Activated naive CD4-positive, alpha-beta T cell treated with anti-CD3 and anti-CD28 coated beads, Interleukin-2, amount 50 U/mL, for 16 hours (primary cell): ENCODE measurements at regions not wholly inside any gene's neighbourhood (a gene's known extent, or its start where the extent isn't known, plus 50 kb on each side); places are given as distances from the start of the nearest gene placed in this dataset.
"Not testable (repeated sequence)": the region's sequence is repeated elsewhere in the genome, so short reads cannot be mapped to it uniquely, and the experiment has no call there.

Source experiments
- DNase-seq: peaks from one replicate; pipeline ENCODE4 v3.0.0-alpha.2; 2020

DNA sequence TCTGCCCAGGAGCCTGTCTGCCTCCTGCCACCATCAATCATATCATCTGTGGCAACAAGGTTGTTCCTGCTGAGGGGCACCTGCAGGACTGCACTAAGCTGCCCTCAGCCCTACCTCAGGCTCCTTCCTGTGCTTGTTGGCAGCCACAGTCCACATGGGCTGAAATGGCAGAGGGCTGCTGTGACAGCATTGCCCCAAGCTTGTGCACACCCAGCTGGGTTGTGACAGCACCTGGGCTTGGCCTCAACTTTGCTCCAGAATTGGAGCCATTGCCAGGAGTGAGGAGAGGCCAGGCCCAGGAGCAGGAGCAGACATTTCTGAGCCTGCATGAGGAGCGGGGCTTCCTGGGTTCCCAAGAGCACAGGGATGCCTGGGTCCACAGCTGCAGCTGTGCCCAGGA, 340.9 kb upstream of the CHRM2 start:
- DNase-seq = no peak

- no peak for DNase-seq
These were observed 341.9 kb upstream of the CHRM2 start for GRCh38 chr7:136526408-136527105.

DNA sequence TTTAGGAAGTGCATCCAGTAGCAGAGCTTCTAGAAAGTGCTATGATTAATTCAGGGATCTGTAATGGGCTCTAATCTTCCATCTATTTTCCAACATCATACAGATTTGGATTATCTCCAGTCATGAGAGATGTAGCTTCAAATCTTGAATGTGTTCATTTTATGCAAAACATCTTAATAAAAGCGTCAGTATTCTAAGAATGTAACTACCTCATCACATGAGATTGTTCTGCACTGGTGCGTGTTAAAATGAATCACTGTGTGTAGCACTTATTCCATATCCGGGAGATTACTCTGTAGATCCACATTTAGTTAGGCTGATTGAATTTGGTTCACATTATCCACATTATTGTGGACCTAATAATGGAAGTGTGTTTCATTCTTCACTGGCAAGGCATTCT, 344.9 kb upstream of the CHRM2 start:
- no peak for DNase-seq

- DNase-seq = no peak
These were observed 350.5 kb upstream of the CHRM2 start for GRCh38 chr7:136517971-136518370.

DNA sequence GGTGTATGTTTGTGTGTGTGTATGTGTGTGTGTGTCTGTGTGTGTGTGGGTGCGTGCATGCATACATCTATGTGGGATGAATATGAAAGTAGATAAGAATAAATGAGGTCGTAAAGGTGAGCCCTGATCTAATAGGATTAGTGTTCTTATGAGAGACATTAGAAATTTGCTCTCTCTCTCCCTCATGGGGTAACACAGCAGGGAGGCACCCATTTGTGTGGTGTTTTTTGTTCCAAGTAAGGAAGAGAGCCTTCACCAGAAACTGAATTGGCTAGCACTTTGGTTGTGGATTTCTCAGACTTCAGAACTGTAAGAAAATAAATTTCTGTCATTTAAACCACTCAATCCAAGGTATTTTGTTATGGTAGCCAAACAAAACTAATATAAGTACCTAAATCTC, 353.7 kb upstream of the CHRM2 start:
- DNase-seq = no peak

GRCh38 chr7:136513744-136514143, 354.7 kb upstream of the CHRM2 start:
- DNase-seq = no peak

DNA sequence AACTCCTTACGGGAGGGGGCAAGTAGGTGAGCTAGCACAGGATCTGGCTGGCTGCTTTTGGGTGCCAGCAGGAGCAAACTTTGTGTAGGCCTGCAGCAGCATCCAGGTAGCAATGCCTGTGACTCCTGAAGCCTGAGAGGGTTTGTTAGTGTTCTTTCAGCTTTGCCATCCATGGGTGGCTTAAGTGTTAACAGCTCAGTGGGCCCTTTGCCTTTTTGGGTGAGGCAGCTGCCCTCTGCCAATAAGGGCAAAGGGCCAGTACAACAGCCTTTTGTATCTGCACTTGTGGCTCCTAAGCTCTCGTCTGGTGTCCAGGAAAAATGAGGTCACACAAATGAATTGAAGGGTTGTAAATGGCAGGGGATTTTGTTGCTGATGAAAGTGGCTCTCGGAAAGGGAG, 359.0 kb upstream of the CHRM2 start:
- no peak for DNase-seq

DNA sequence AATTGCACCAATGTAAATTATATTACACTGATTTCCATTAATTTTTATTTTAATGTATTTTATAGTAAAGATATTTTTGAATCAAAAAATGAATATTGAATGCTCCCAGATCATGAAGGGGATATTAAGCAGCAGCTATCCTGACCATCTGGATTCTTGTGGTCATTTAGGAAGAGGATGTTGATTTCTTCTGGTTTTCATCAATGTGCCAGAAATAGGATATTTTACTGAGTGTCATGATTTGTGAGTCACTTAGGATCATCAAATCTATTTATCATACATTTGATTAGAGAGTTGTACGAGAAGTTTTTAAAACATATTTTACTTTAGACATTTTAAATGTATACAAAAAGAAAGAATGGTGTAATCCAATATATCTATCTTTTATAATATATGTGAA, 366.3 kb upstream of the CHRM2 start:
- no peak for DNase-seq

DNA sequence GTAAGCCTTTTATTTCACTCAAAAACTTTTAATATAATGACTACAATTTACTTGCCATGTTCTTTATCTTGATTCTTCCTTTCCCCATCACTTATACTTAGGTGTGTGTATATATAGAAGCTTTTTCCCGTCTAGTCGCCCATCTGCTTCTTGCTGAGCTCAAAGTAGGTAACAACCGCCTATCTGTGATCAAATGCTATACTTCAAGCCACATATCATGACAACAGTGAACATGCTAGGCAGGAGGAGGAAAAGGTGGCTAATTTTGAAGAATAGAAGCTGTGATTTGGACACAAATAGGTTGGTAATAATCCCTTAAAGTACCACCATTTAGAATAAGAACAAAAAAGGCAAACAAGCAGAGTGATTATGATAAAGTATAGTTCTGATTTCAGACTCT, 367.3 kb upstream of the CHRM2 start:
- no peak for DNase-seq

- DNase-seq = no peak
These were observed 371.9 kb upstream of the CHRM2 start for GRCh38 chr7:136496551-136496950.

DNA sequence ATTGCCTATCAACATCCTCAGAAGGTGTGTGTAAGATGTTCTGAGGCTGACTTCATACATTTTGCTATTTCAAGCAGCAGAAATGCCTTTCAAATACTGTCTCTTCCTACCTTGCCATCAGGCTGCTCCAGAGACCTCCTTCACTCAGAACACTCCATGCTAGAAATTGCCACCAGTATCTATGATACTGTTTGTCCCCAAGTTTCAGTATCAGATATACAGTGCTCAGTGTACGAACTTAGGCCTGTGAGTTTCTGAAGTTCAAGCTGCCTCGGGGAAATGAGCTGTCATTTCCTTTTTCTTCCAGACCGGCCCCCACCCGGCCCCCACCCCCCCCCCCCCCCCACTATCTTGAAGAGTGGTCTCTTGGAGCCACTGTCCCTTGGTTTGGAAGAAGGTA, 373.4 kb upstream of the CHRM2 start:
- no peak for DNase-seq

GRCh38 chr7:136492366-136492765, 376.1 kb upstream of the CHRM2 start:
- DNase-seq = no peak

DNA sequence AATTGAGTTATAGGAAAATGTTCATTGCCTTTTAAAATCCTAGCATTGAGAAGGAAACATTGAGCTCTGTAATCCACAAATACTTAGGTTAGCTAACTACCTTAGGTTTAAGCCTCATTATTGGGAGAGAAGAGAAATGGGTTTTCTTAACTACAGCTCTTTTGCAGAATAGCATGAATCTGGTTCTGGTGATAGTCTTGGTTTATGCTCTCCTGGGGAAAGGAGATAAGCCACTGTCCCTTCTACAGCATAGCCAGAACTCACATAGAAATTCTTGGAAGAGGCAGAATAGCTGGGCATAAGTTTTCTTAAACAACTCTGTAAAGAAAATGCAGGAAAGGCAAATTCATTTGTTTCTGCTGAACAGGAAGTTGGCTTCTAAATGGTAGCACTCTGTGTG, 378.6 kb upstream of the CHRM2 start:
- DNase-seq = no peak

GRCh38 chr7:136480901-136481300, 387.6 kb upstream of the CHRM2 start:
- DNase-seq = no peak

DNA sequence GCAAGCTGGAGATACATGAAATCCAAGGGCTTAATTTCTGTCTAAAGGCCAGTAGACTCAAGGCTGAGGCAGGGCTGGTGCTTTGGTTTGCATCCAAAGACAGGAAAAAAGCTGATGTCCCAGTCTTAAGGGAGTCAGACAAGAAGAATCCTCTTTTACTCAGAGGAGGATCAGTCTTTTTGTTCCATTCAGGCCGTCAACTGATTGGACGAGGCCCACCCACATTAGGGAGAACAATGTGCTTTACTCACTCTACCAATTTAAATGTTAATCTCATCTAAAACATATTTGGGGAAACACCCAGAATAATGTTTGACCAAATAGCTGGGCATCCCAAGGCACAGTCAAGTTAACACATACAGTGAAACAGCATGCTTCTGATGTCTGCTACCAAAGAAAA, 388.5 kb upstream of the CHRM2 start:
- no peak for DNase-seq

DNA sequence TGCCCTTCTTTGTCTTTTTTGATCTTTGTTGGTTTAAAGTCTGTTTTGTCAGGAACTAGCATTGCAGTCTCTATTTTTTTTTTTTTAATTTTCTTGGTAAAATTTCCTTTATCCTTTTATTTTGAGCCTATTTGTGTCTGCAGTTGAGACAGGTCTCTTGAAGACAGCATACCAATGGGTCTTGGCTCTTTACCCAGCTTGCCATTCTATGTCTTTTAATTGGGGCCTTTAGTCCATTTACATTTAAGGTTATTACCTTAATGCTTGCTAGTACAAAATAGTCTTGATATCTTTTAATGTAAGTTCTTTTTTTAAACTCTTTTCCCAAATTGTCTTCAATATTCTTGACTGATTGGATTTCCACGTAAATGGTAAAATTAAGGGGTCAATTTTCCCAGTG, 398.3 kb upstream of the CHRM2 start:
- no peak for DNase-seq

DNA sequence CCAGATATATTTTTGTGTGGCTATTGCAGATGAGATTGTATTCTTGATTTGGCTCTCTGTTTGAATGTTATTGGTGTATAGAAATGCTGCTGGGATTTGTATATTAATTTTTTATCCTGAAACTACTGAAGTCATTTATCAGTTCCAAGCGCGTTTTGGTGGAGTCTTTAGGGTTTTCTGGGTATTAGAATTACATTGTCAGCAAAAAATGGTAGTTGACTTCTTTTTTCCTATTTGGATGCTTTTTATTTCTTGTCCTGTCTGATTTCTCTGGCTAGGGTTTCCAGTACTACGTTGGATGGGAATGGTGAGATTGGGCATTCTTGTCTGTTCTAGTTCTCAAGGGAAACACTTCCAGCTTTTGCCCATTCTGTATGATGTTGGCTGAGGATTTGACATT, 415.5 kb upstream of the CHRM2 start:
- DNase-seq = no peak

DNA sequence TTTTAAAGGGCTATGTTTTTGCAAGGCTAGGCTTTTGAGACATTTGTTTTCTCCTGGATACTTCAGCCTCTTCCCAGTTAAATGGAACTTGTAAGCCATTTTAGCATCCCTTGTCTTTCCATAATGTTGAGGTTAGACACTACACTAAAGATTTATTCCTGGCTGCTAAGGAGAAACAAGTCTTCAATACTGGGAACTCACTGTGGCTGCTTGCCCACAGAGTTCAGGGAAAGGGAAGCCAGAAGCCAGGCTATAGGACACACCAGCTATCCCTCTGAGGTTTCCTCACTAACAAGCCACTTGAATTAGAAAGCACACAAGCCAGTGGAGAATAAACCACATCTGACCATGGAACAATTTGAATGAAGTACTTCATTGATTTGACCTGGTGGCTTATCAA, 421.7 kb upstream of the CHRM2 start:
- no peak for DNase-seq

DNA sequence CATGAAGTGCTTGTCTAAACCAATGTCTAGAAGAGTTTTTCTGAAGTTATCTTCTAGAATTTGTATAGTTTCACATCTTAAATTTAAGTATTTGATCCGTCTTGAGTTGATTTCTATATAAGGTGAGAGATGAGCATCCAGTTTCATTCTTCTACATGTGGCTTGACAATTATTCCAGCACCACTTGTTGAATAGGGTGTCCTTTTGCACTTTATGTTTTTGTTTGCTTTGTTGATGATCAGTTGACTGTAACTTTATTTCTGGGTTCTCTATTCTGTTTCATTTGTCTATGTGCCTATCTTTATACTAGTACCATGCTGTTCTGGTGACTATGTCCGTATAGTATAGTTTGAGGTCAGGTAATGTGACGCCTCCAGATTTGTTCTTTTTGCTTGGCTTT, 426.6 kb upstream of the CHRM2 start:
- DNase-seq = no peak

- not testable (repeated sequence) for DNase-seq
These were observed 436.7 kb upstream of the CHRM2 start for GRCh38 chr7:136431736-136432135.

- DNase-seq = no peak
These were observed 444.4 kb upstream of the CHRM2 start for GRCh38 chr7:136424058-136424457.

- not testable (repeated sequence) for DNase-seq
These were observed 442.6 kb upstream of the MTPN start for GRCh38 chr7:136419740-136420139.

GRCh38 chr7:136412952-136413351, 435.8 kb upstream of the MTPN start:
- no peak for DNase-seq

GRCh38 chr7:136405931-136406777, 429.0 kb upstream of the MTPN start:
- no peak for DNase-seq

DNA sequence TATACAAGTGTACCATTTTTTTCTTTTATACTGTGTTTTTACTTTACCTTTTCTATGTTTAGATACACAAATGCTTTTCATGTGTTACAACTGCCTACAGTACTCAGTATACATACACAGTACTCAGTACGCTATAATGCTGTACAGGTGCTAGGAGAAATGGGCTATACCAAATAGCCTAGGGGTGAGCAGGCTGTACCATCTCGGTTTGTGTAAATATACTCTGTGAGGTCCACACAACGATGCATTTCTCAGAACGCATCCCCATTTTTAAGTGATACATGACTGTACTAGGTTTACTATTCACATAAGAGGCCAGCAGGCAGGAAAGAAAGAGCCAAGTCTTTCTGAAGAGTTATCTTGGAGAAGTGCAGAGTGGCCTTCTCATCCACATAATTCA, 426.4 kb upstream of the MTPN start:
- DNase-seq = no peak
